SK-N-SH (cell line): ENCODE measurements at regions not wholly inside any gene's neighbourhood (a gene's known extent, or its start where the extent isn't known, plus 50 kb on each side); places are given as distances from the start of the nearest gene placed in this dataset.

Experiments used
- CTCF ChIP-seq: fragments of 200-600 bp; sonication (generic); IDR thresholded peaks from 2 replicates; pipeline ENCODE4 v1.6.1; 2017; ENCODE audit warnings: antibody characterized with exemption, mild to moderate bottlenecking, moderate library complexity
- ELF1 ChIP-seq: IDR thresholded peaks from 2 replicates; pipeline ENCODE4 v1.4.0; 2012
- FOXJ3 ChIP-seq: sonication (generic); formaldehyde crosslinking; IDR thresholded peaks from 2 replicates; pipeline ENCODE4 v1.5.1; 2020; ENCODE audit warnings: mild to moderate bottlenecking, missing genetic modification reagents
- FOXM1 ChIP-seq: IDR thresholded peaks from 2 replicates; pipeline ENCODE4 v1.4.0; 2012; ENCODE audit warnings: low read depth, mild to moderate bottlenecking
- POLR2AphosphoS5 ChIP-seq: IDR thresholded peaks from 2 replicates; pipeline ENCODE4 v1.6.1; 2012; ENCODE audit warnings: low read depth, low read length
- RAD21 ChIP-seq: IDR thresholded peaks from 2 replicates; pipeline ENCODE4 v1.6.1; 2012; ENCODE audit warnings: mild to moderate bottlenecking, low read length
- TAF1 ChIP-seq: IDR thresholded peaks from 2 replicates; pipeline ENCODE4 v1.6.1; 2012; ENCODE audit warnings: low read depth, mild to moderate bottlenecking, low read length, moderate library complexity, borderline replicate concordance
- TEAD4 ChIP-seq: IDR thresholded peaks from 2 replicates; pipeline ENCODE4 v1.4.0; 2012; ENCODE audit warnings: mild to moderate bottlenecking, borderline replicate concordance; ENCODE audit not compliant: insufficient read depth
- USF2 ChIP-seq: fragments of 150-350 bp; IDR thresholded peaks from 2 replicates; pipeline ENCODE4 v1.6.1; 2017; ENCODE audit warnings: antibody characterized with exemption, low read length, low read depth, borderline replicate concordance
- YY1 ChIP-seq: IDR thresholded peaks from 2 replicates; pipeline ENCODE4 v1.4.0; 2012; ENCODE audit warnings: low read depth, mild to moderate bottlenecking
- TF ChIP-seq, protein P1 (sequence below): IDR thresholded peaks from 2 replicates; pipeline ENCODE4 v1.6.1; 2012; ENCODE audit warnings: mild to moderate bottlenecking, low read depth, low read length, moderate library complexity
- TF ChIP-seq, protein P2 (sequence below): IDR thresholded peaks from 2 replicates; pipeline ENCODE4 v1.4.0; 2012; ENCODE audit warnings: low read depth, borderline replicate concordance

DNA sequence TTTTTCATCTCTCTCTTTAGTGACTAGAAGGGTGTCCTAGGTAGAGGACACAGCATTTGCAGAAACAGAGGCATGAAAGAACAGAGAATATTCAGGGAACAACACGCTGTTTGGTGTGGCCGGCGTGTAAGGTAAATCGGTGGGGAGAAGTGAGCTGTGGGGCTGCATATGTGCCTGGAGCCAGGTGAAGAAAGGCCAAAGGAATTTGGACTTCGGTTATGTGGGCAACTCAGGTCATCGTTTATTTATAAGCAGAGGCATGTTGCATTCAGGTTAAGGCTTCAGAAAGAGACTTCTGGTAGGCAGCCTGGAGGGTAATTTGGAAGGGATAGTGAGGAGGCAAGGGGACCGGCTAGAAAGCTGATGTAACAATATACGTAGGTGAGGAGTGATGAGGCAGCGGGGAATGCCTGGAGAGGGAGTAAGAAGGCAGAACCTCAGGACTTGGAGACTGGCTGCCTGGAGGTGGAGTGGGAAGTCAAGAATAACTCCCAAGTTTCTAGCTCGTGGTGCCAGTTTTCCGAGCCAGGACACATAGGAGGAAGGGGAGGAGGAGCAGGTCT, 64.1 kb upstream of the ACOT11 start:
- TF ChIP-seq FOXJ3 (CRISPR knock-in tag) (no peak), USF2 (no peak), CTCF (no peak), RAD21 (no peak), ELF1 (no peak), FOXM1 (no peak), TAF1 (no peak), POLR2AphosphoS5 (no peak), YY1 (no peak), TEAD4 (no peak)
- TF ChIP-seq, protein P1, sequence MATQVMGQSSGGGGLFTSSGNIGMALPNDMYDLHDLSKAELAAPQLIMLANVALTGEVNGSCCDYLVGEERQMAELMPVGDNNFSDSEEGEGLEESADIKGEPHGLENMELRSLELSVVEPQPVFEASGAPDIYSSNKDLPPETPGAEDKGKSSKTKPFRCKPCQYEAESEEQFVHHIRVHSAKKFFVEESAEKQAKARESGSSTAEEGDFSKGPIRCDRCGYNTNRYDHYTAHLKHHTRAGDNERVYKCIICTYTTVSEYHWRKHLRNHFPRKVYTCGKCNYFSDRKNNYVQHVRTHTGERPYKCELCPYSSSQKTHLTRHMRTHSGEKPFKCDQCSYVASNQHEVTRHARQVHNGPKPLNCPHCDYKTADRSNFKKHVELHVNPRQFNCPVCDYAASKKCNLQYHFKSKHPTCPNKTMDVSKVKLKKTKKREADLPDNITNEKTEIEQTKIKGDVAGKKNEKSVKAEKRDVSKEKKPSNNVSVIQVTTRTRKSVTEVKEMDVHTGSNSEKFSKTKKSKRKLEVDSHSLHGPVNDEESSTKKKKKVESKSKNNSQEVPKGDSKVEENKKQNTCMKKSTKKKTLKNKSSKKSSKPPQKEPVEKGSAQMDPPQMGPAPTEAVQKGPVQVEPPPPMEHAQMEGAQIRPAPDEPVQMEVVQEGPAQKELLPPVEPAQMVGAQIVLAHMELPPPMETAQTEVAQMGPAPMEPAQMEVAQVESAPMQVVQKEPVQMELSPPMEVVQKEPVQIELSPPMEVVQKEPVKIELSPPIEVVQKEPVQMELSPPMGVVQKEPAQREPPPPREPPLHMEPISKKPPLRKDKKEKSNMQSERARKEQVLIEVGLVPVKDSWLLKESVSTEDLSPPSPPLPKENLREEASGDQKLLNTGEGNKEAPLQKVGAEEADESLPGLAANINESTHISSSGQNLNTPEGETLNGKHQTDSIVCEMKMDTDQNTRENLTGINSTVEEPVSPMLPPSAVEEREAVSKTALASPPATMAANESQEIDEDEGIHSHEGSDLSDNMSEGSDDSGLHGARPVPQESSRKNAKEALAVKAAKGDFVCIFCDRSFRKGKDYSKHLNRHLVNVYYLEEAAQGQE = no peak
- TF ChIP-seq, protein P2, sequence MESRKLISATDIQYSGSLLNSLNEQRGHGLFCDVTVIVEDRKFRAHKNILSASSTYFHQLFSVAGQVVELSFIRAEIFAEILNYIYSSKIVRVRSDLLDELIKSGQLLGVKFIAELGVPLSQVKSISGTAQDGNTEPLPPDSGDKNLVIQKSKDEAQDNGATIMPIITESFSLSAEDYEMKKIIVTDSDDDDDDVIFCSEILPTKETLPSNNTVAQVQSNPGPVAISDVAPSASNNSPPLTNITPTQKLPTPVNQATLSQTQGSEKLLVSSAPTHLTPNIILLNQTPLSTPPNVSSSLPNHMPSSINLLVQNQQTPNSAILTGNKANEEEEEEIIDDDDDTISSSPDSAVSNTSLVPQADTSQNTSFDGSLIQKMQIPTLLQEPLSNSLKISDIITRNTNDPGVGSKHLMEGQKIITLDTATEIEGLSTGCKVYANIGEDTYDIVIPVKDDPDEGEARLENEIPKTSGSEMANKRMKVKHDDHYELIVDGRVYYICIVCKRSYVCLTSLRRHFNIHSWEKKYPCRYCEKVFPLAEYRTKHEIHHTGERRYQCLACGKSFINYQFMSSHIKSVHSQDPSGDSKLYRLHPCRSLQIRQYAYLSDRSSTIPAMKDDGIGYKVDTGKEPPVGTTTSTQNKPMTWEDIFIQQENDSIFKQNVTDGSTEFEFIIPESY = no peak
